Rectal smooth muscle tissue (tissue), 1 donor: ENCODE measurements at regions not wholly inside any gene's neighbourhood (a gene's known extent, or its start where the extent isn't known, plus 50 kb on each side); places are given as distances from the start of the nearest gene placed in this dataset.

Experiments used
- H3K27ac ChIP-seq: one replicate; pipeline ENCODE4 v1.7.0; 2013; ENCODE audit warnings: low read depth, low read length, inconsistent platforms
- H3K27me3 ChIP-seq: one replicate; pipeline ENCODE4 v1.7.0; 2013; ENCODE audit warnings: low read length; ENCODE audit not compliant: control insufficient read depth, insufficient read depth
- H3K36me3 ChIP-seq: one replicate; pipeline ENCODE4 v1.7.0; 2013; ENCODE audit warnings: low read length; ENCODE audit not compliant: control insufficient read depth, insufficient read depth
- H3K4me1 ChIP-seq: one replicate; pipeline ENCODE4 v1.7.0; 2013; ENCODE audit warnings: low read length; ENCODE audit not compliant: control insufficient read depth, insufficient read depth
- H3K4me3 ChIP-seq: one replicate; pipeline ENCODE4 v1.7.0; 2013; ENCODE audit warnings: low read length
- H3K9ac ChIP-seq: one replicate; pipeline ENCODE4 v1.7.0; 2013; ENCODE audit warnings: low read length

- Histone ChIP-seq H3K4me3 (no peak overlapping the region), H3K27me3 (no peaks in the 10 kb centered on the region), H3K27ac (no peak overlapping the region), H3K36me3 (no peaks in the 10 kb centered on the region), H3K4me1 (no peaks in the 10 kb centered on the region), H3K9ac (no peak overlapping the region)
These were observed 159.6 kb upstream of the IGFBP3 start for GRCh38 chr7:46080595-46081159.

GRCh38 chr7:46079421-46079820 is 158.3 kb upstream of the IGFBP3 start:
- no peak overlapping the region for H3K9ac ChIP-seq
- H3K36me3 ChIP-seq: no peaks in the 10 kb centered on the region
- H3K4me3 ChIP-seq: no peak overlapping the region
- no peak overlapping the region for H3K27ac ChIP-seq
- H3K4me1 ChIP-seq: no peaks in the 10 kb centered on the region
- no peaks in the 10 kb centered on the region for H3K27me3 ChIP-seq

GRCh38 chr7:46076527-46076926 is 155.5 kb upstream of the IGFBP3 start:
- no peaks in the 10 kb centered on the region for H3K4me1 ChIP-seq
- no peaks in the 10 kb centered on the region for H3K27me3 ChIP-seq
- H3K36me3 ChIP-seq: no peaks in the 10 kb centered on the region
- no peak overlapping the region for H3K4me3 ChIP-seq
- no peak overlapping the region for H3K27ac ChIP-seq
- H3K9ac ChIP-seq: no peak overlapping the region

GRCh38 chr7:46072722-46073121 is 151.7 kb upstream of the IGFBP3 start:
- H3K36me3 ChIP-seq: no peaks in the 10 kb centered on the region
- H3K27ac ChIP-seq: no peak overlapping the region
- no peak overlapping the region for H3K9ac ChIP-seq
- no peaks in the 10 kb centered on the region for H3K4me1 ChIP-seq
- H3K27me3 ChIP-seq: no peaks in the 10 kb centered on the region
- no peak overlapping the region for H3K4me3 ChIP-seq

GRCh38 chr7:46071601-46072000 is 150.5 kb upstream of the IGFBP3 start:
- Histone ChIP-seq H3K27me3 (no peaks in the 10 kb centered on the region), H3K27ac (no peak overlapping the region), H3K9ac (no peak overlapping the region), H3K4me1 (no peaks in the 10 kb centered on the region), H3K4me3 (no peak overlapping the region), H3K36me3 (no peaks in the 10 kb centered on the region)

GRCh38 chr7:46071076-46071475 is 150.0 kb upstream of the IGFBP3 start:
- Histone ChIP-seq H3K9ac (no peak overlapping the region), H3K4me1 (no peaks in the 10 kb centered on the region), H3K27ac (no peak overlapping the region), H3K4me3 (no peak overlapping the region), H3K36me3 (no peaks in the 10 kb centered on the region), H3K27me3 (no peaks in the 10 kb centered on the region)

GRCh38 chr7:46068159-46068558 is 147.1 kb upstream of the IGFBP3 start:
- Histone ChIP-seq H3K27ac (no peak overlapping the region), H3K27me3 (no peaks in the 10 kb centered on the region), H3K4me1 (no peaks in the 10 kb centered on the region)

GRCh38 chr7:46059308-46060020 is 138.4 kb upstream of the IGFBP3 start:
- H3K36me3 ChIP-seq: no peaks in the 10 kb centered on the region
- no peaks in the 10 kb centered on the region for H3K27me3 ChIP-seq
- no peak overlapping the region for H3K27ac ChIP-seq
- H3K4me3 ChIP-seq: no peak overlapping the region
- no peaks in the 10 kb centered on the region for H3K4me1 ChIP-seq
- H3K9ac ChIP-seq: no peak overlapping the region

More at GRCh38 chr7:46068159-46068558, 147.1 kb upstream of the IGFBP3 start:
- no peak overlapping the region for H3K9ac ChIP-seq
- no peaks in the 10 kb centered on the region for H3K36me3 ChIP-seq
- H3K4me3 ChIP-seq: no peak overlapping the region

- H3K36me3 ChIP-seq: no peaks in the 10 kb centered on the region
- no peaks in the 10 kb centered on the region for H3K4me1 ChIP-seq
- no peak overlapping the region for H3K27ac ChIP-seq
- no peaks in the 10 kb centered on the region for H3K27me3 ChIP-seq
- no peak overlapping the region for H3K9ac ChIP-seq
- no peak overlapping the region for H3K4me3 ChIP-seq
These were observed 137.2 kb upstream of the IGFBP3 start for GRCh38 chr7:46058086-46058823.

GRCh38 chr7:46054915-46055314 is 133.8 kb upstream of the IGFBP3 start:
- no peaks in the 10 kb centered on the region for H3K4me1 ChIP-seq
- no peak overlapping the region for H3K27ac ChIP-seq

GRCh38 chr7:46054272-46054671 is 133.2 kb upstream of the IGFBP3 start:
- no peaks in the 10 kb centered on the region for H3K27me3 ChIP-seq
- no peak overlapping the region for H3K27ac ChIP-seq
- H3K4me1 ChIP-seq: no peaks in the 10 kb centered on the region
- no peak overlapping the region for H3K9ac ChIP-seq
- no peaks in the 10 kb centered on the region for H3K36me3 ChIP-seq
- no peak overlapping the region for H3K4me3 ChIP-seq

More at GRCh38 chr7:46054915-46055314, 133.8 kb upstream of the IGFBP3 start:
- Histone ChIP-seq H3K36me3 (no peaks in the 10 kb centered on the region), H3K27me3 (no peaks in the 10 kb centered on the region), H3K9ac (no peak overlapping the region), H3K4me3 (no peak overlapping the region)

GRCh38 chr7:46047581-46047980 is 126.5 kb upstream of the IGFBP3 start:
- Histone ChIP-seq H3K9ac (no peak overlapping the region), H3K4me3 (no peak overlapping the region), H3K27ac (no peak overlapping the region), H3K4me1 (no peaks in the 10 kb centered on the region), H3K27me3 (no peaks in the 10 kb centered on the region), H3K36me3 (no peaks in the 10 kb centered on the region)
